ENCODE measurements at regions not wholly inside any gene's neighbourhood (a gene's known extent, or its start where the extent isn't known, plus 50 kb on each side); places are given as distances from the start of the nearest gene placed in this dataset.

DNA sequence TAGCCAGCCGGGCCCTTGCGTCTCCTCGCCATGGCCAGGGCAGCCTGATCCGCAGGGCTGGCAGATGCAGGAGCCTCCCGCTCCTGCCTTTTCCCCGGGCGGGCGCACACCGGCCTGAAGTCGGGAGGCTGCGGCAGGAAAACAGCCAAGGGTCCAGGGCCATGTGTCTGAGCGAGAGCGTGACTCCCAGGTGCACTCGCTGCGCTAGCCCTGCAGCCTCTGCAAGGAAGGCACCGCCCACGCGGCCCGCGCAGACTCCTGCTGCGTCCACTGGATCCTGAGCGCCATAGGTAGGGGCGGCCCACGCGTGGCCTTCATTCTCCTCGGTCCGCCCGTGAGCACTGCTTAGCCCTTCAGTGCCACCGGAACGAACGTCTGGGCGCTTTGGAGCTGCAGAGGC lies 379.9 kb downstream of the TRAM1L1 start:
- TF ChIP-seq, protein P1, sequence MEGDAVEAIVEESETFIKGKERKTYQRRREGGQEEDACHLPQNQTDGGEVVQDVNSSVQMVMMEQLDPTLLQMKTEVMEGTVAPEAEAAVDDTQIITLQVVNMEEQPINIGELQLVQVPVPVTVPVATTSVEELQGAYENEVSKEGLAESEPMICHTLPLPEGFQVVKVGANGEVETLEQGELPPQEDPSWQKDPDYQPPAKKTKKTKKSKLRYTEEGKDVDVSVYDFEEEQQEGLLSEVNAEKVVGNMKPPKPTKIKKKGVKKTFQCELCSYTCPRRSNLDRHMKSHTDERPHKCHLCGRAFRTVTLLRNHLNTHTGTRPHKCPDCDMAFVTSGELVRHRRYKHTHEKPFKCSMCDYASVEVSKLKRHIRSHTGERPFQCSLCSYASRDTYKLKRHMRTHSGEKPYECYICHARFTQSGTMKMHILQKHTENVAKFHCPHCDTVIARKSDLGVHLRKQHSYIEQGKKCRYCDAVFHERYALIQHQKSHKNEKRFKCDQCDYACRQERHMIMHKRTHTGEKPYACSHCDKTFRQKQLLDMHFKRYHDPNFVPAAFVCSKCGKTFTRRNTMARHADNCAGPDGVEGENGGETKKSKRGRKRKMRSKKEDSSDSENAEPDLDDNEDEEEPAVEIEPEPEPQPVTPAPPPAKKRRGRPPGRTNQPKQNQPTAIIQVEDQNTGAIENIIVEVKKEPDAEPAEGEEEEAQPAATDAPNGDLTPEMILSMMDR (conservative IDR thresholded peaks at IDR 0.05 in 1 of 2, IDR thresholded peaks at IDR 0.05 in 1 of 2; ENCODE audit: low read depth in 1 of 2, low read length in 2 of 2): no peak
- no peak for TF ChIP-seq EZH2 (IDR thresholded peaks at IDR 0.05; ENCODE audit: low read length, missing control alignments)
